HG03108 (cell line): ENCODE measurements at regions not wholly inside any gene's neighbourhood (a gene's known extent, or its start where the extent isn't known, plus 50 kb on each side); places are given as distances from the start of the nearest gene placed in this dataset.
"Not testable (repeated sequence)": the region's sequence is repeated elsewhere in the genome, so short reads cannot be mapped to it uniquely, and the experiment has no call there.

Experiments
- ATAC-seq: cut with Tn5 transposase; IDR thresholded peaks from one replicate; pipeline ENCODE4 v1.9.1; 2021; ENCODE audit warnings: moderate library complexity; ENCODE audit not compliant: unreplicated experiment

DNA sequence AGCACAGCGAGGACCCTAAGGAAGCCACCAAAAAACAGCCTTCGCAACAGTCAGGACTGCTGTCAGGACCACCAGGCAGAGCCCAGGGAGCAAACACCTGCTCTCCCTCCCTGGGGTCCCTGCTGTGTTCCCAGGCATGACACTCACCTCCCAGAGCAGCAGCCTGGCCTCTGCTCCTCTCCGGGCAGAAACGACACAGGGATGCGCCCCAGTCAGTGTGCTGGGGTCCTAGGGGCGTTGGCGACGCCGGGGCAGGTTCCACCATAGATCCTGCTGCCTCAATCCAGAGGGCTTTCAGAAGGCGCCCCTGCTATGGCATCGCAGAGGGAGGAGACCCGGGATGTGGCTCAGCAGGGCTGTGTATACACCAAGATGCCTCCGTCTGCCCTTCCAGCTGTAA is 169.7 kb upstream of the FOXD4L5 start:
- not testable (repeated sequence) for ATAC-seq

DNA sequence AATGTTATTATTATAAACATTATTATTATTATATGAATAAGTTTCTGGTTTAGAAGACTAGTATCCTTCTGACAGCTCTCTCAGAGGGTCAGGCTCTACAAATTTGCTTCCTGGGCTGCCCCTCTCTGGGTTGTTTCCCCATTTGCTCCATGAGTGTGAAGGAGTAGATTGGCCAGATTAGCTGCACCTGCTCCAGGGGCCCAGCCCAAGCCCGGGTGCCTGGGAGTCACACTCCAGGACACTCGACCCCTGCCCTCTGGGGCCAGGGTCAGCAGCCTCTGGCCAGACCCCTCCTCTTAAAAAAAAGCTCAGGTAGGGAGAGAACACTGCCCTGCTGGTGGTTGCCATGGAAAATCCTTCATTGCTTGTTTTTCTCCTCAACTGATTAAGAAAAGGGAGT is 169.0 kb upstream of the FOXD4L5 start:
- not testable (repeated sequence) for ATAC-seq

DNA sequence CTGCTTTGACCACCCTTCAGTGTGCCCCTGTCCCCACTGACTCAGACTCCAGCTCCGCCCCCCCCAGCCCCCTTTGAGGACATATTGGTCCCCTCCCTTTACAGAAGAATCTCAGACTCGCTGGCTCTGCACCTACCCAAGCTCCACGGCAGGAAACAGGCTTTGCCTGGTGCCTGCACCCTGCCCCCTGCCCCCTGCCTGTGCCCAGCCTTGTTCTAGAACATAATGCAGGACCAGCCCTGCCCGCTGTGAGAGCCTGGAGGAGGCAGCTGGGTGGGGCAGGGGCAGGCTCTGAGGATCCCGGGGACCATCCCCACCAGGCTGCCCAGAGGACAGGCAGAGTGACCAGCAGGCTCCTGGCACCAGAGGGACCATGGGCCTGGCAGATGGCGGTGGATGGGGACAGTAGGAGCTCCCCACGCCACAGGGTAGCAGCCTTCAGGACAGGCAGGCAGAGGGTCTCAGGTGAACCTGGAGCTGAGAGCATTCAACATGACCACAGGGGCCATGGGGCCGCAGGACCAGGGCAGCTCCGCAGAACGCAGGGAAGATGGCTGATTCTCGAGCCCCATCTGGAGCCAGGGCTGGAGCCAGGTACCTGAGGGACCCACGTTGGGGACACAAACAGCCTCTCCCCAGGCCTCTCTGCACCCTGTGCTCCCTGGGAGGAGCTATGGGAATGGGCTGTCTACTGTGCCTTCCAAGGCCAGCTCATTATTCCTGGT is 165.0 kb upstream of the FOXD4L5 start:
- ATAC-seq: not testable (repeated sequence)

DNA sequence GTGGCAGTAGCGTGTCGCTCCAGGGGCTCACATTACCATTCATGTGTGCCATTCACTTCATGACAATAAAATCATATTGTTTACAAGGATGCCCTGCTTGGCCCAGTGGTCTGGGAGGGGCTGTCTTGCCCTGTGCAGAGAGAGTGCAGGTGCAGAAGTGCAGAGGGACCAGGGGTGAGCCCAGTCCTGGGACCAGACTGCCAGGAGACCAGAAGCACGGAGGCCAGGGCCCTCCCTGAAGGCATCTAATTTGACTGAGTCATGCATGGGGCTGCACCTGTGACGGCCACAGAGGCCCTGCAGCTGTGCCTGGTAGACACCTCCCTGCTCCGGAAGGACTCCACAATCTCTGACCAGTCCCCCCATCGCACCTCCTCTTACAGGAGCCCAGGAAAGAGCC is 164.4 kb upstream of the FOXD4L5 start:
- no peak for ATAC-seq

DNA sequence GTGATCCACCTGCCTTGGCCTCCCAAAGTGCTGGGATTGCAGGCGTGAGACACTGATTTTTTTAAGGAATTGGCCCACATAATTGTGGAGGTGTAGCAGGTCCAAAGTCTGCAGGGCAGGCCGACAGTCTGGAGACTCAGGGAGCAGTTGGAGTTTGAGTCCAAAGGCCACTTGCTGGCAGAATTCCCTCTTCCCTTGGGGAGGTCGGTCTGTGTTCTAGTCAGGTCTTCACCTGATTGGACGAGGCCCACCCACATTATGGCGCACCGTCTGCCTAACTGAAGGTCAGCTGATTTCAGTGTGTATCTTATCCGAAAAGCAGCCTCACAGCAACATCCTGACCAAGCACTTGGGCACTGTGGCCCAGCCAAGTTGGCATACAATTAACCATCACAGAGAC is 162.1 kb upstream of the FOXD4L5 start:
- not testable (repeated sequence) for ATAC-seq

DNA sequence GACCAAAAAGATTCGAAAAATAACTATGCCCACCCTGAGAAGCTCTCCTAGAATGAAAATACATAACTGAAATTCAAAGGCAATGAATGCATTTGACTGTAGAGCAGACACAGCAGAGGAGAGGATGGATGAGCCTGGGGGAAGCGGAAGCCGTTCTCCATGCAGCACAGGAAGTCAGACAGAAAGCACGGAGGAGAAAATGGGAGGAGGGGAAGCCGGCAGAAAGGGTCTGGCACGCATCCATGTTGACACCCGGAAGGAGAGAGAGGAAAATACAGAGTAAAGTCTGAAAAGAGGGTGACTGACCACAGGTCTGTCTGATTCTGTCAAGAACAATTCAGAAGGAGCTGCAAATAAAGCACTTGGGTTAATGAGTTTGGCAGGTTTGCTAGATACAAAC is 161.0 kb upstream of the FOXD4L5 start:
- ATAC-seq: not testable (repeated sequence)

DNA sequence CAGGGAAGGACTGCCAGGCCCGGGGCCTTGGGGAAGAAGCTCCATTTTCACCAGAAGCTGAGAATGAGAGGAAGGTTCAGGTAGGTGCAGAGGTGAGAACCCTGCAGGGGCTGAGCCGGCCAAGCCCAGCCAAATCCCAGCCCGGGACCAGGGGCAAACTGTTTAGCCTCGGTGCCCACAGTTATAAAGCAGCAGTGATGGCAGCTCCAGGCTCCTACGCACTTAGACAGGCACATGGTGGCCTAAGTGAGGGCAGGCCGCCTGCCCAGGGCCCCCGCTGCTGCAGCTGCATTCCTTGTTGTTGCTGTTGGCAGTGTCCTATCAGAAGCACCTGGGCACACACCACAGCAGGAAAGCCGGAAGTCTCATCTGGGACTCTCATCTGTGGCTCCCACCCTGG is 159.9 kb upstream of the FOXD4L5 start:
- ATAC-seq: no peak

DNA sequence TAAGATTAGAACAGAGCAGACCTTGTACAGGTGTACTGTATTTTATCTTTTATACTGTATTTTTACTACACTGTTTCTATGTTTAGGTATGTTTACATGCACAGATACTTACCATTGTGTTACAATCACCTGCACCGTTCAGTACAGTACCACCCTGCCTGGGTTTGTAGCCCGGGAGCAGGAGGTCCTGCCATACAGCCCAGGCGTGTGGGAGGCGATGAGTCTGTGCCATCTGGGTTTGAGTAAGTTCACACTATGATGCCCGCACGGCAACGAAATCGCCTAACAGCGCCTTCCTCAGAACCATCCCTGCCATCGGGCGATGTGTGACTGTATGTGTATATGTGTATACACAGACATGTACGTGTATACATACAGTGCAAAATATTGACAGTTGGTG is 157.1 kb upstream of the FOXD4L5 start:
- ATAC-seq: not testable (repeated sequence)

DNA sequence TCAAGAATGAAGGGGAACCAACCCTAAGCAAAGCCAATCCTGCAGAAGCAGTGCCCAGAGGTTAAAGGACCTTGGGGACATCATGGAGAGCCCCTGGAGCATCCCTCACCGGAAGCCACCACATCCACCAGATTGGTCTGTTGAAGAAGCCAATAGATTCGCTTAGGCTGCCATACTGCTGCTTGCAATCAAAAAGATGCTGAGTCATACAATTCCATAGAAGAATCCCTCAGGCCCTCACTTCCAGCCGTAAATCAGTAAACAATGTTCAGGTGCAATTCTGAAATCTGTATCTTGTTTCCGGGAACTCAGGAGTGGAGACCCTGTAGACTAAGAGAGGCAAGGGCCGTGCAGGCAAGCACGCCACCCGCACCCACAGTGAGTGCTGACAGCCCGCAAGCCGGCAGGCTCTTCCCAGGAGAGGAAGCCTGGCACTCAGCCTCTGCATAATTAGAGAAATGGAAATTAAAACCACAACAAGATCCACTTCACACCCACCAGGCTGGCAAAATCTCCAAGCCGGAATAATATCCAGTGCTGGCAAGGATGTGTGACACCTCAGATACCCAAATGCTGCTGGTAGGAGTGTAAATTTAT is 156.4 kb upstream of the FOXD4L5 start:
- ATAC-seq: not testable (repeated sequence)

DNA sequence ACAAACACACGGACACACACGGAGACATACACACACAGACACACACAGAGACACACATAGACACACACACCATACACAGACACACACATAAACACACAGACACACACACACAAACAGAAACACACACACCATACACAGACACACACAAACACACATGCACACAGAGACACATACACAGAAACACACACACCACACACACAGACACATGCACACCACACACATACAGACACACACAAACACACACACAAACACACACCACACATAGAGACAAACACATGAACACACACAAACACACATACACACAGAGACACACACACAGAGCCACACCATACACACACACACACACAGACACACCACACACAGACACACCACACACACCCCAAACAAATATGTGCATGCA is 152.7 kb upstream of the FOXD4L5 start:
- no peak for ATAC-seq

DNA sequence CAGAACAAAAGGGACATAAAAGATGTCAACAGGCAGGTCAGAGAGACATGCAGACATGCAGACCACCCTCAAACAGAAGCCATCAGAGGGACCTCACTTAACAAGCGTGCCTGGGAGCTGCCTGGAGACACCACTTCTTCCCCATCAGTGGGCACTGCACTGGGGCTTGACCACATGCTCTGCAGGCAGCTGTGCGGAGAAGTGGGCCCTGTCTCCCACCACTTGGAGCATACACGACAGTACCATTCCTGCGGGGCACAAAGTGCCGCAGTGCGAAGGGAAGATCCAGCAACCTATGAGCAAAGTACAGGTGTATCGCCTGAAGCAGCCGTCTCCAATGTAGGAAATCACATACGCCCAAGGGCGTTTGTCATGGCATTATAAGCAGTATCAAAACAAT is 150.5 kb upstream of the FOXD4L5 start:
- ATAC-seq: no peak

DNA sequence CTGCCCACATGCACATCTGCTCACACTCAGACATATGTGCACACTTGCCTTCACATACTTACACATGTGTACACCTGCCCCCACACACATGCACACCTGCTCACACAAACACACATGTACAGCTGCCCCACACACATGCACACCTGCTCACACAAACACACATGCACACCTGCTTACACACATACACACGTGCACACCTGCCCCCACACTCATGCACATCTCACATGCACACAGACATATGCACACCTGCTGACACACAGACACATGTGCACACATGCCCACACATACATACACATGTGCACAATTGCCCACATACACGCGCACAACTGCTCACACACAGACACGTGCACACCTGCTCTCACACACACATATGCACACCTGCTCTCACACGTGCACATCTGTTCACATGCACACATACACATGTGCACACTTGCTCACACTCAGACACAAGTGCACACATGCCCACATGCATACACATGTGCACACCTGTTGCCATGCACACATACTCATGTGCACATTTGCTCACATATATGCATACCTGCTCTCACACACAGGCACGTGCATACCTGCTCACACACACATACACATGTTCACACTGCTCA is 147.8 kb upstream of the FOXD4L5 start:
- ATAC-seq: no peak

DNA sequence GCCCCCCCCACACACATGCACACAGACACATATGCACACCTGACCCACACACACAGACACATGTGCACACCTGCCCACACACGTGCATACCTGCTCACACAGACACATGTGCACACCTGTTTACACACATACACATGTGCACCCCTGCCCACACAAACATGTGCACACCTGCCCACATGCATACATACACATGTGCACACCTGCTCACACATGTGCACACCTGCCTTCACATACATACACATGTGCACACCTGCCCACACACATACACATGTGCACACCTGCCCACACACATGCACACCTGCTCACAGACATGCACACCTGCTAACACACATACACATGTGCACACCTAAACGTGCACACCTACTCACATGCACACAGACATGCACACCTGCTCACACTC is 147.0 kb upstream of the FOXD4L5 start:
- no peak for ATAC-seq

DNA sequence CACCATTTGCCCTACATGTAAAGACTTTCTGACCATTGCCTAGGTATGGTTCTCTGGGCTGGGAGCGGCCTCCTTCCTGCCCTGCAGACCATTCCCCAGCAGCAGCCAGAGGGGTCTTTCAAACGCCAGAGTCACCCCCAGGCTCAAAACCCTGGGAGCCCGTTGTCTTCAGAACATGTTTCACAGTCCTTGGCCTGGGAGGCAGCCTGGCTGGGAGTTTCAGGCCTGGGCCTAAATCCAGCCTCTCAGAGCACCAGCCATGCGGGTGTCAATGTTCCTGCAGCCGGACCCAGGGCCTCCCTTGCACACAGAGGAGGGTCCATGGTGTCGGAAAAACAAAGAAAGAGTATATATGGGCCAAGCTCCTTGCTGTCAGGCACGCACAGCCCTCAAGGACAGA is 145.2 kb upstream of the FOXD4L5 start:
- ATAC-seq: no peak

DNA sequence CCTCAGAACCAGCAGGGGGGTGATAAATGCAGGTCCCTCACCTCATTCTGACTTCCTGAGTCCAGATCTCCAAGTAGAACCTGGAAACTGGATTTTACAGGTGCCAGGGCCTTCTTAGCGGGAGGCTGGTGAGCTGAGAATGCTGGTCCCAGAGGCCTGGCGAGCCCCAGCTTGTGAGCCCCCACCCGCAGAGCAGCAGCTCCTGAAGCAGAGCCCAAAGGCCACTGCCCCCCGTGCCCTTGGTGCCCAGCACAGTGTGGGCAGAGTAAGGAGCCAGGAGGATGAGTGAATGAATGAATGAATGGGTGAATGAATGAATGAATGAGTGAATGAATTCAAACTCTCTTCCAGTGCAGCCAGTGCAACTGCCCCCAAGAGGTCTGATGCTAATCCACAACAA is 142.4 kb upstream of the FOXD4L5 start:
- not testable (repeated sequence) for ATAC-seq

DNA sequence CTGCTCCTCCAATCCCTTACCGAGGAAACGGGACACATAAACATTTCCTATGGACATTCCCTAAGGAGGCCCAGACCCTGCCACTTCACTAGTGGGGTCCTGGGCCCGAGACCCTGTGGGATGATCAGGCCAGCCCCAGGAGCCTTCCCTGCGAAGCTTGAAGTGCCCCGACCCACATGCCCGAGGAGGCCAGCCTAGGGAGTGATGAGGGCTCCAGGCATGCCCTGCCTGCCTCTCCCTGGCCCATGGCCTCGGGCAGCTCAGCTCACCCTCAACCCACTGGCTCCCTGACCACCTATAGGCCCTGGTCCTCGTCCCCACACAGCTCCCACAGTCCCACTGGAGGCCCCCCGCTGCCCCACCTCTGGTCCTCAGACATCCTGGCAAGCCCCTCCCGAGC is 141.8 kb upstream of the FOXD4L5 start:
- not testable (repeated sequence) for ATAC-seq

DNA sequence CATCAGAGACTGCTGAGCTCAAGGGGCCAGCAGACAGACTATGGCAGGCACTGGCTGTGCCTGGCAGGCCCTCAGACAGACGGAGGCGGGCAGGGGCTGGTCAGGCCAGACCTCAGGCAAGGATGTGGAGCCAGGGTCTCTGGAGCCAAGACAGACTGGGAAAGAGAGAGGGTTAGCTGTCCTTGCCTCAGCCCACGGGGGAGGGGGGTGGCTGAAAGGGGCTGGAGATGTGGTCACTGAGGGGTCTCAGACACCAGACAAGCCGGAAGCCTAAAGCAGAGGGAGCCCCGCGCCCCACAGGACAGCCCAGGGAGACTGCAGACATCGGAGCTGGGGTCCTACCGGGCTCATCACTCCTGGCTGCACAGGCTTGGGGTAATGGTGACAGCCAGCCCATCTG is 141.2 kb upstream of the FOXD4L5 start:
- ATAC-seq: no peak

DNA sequence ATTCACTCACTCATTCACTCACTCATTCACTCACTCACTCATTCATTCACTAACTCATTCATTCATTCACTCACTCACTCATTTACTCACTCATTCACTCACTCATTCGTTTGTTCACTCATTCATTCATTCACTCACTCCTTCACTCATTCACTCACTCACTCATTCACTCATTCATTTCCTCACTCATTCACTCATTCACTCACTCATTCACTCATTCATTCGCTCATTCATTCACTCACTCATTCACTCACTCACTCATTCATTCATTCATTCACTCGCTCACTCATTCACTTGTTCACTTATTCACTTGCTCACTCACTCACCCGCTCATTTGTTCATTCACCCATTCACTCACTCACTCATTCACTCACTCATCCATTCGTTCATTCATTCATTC is 140.2 kb upstream of the FOXD4L5 start:
- ATAC-seq: not testable (repeated sequence)

DNA sequence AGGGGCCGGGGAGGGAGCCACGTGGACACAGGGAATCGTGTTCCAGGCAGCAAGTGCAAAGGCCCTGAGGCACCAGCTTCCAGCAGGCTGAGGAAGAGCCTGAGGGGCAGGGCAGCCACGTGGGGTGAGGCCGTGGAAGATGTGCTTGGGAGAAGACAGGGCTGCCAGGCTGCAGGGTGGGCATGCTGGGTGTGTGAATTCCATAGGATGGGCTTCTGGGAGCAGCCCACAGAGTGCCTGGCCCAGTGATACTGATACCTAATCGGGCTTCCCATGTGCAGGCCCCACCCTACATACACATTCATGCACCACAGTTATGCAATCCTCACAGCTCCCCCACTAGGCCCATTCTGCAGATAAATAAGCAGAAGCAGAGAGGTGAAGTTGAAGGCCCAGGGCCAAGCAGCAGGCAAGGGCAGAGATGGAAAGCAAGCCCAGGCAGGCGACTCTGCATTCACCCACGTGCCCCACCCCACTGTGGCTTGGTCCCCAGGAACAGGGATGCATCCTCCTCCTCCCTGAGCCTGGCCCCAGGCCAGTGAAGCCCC is 139.5 kb upstream of the FOXD4L5 start:
- ATAC-seq: not testable (repeated sequence)

DNA sequence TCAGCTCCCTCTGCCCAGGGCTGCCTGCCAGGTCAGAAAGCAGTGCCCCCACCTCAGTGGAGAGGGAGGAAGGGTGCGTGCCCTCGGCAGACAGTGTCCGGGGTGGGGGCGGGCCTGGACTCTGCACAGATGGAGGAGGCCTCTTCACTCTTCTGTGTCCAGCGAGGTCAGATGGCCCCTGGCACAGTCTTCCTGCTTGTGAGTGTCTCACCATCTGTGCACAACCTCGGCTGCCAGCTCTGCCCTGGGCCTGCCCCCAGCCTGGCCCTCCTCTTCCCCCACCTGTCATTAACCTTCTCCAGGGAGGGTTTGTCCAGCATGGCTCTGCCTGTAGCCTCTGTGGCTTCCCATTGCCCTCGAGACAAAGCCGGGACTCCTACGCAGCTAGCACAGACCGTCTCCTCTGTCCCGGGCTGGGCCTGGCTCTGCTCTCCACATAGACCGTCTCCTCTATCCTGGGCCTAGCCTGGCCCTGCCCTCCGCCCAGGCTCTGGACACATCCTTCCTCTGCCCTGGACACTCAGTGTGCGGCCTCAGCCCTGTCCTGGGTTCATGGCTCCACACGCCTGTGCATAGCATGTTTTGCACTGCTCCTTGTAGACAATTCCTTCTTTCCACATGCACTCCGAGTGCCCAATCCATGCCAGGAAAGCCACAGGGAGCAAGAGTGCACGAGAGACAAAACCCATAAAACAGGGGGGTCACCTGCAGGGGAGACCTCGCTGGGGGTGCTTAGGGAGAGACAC is 138.9 kb upstream of the FOXD4L5 start:
- not testable (repeated sequence) for ATAC-seq

DNA sequence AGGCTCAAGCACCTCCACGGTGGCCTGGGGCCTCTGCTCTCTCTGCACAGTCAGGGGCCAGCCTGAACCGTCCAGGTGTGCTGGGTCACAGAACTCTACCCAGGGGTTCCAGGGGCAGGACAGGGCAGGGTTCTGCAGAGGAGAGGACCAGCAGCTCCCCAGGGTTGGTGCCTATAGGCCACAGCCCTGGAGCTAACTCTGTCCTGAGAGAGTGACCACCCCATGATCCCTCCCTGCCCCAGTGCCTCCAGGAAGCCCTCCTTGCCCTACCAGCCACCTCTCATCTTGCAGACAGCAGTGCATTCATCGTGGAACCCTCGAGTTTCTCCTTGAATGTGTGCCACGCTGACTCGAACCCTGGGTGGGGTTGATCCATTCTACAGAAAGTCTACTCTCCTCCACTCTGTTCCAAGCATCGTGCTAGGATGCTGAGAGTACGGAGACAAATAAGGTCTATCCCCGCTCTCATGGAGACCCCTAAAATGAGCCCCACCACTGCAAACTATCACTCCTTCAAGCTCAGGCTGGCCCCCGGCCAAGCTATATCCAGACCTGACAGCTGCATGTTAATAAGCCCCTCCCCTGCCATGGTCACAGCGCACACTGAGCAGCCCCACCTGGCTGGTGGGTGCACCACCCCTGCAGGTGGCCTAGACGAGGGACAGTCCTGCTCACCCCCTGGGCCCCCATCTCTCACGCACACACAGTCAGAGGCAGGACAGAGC is 138.1 kb upstream of the FOXD4L5 start:
- ATAC-seq: not testable (repeated sequence)
